Ishikawa (cell line): ENCODE measurements at regions not wholly inside any gene's neighbourhood (a gene's known extent, or its start where the extent isn't known, plus 50 kb on each side); places are given as distances from the start of the nearest gene placed in this dataset.

Source experiments
- CEBPB ChIP-seq: IDR thresholded peaks from 2 replicates; pipeline ENCODE4 v1.6.1; 2012
- CREB1 ChIP-seq: IDR thresholded peaks from 2 replicates; pipeline ENCODE4 v1.6.1; 2012; ENCODE audit warnings: low read depth
- EGR1 ChIP-seq: IDR thresholded peaks from 2 replicates; pipeline ENCODE4 v1.6.1; 2012
- EP300 ChIP-seq: IDR thresholded peaks from 2 replicates; pipeline ENCODE4 v1.6.1; 2012; ENCODE audit warnings: borderline replicate concordance
- FOXM1 ChIP-seq: IDR thresholded peaks from 2 replicates; pipeline ENCODE4 v1.6.1; 2012; ENCODE audit warnings: low read depth, borderline replicate concordance
- MAX ChIP-seq: IDR thresholded peaks from 2 replicates; pipeline ENCODE4 v1.6.1; 2012
- RAD21 ChIP-seq: IDR thresholded peaks from 2 replicates; pipeline ENCODE4 v1.6.1; 2012; ENCODE audit warnings: low read depth
- REST ChIP-seq: IDR thresholded peaks from 2 replicates; pipeline ENCODE4 v1.6.1; 2012; ENCODE audit warnings: low read depth, mild to moderate bottlenecking
- TCF12 ChIP-seq: IDR thresholded peaks from 2 replicates; pipeline ENCODE4 v1.6.1; 2012; ENCODE audit warnings: low read depth
- TEAD4 ChIP-seq: IDR thresholded peaks from 2 replicates; pipeline ENCODE4 v1.6.1; 2012
- USF1 ChIP-seq: IDR thresholded peaks from 2 replicates; pipeline ENCODE4 v1.6.1; 2012
- YY1 ChIP-seq: IDR thresholded peaks from 2 replicates; pipeline ENCODE4 v1.6.1; 2012; ENCODE audit warnings: low read depth
- ZBTB7A ChIP-seq: IDR thresholded peaks from 2 replicates; pipeline ENCODE4 v1.6.1; 2012; ENCODE audit warnings: low read depth

GRCh38 chr11:25981998-25982397 lies 349.9 kb upstream of the ANO3 start:
- TF ChIP-seq RAD21 (peak; percentile 81), ZBTB7A (no peak), REST (no peak)

GRCh38 chr11:25983280-25983679 lies 348.6 kb upstream of the ANO3 start:
- TF ChIP-seq YY1: no peak

DNA sequence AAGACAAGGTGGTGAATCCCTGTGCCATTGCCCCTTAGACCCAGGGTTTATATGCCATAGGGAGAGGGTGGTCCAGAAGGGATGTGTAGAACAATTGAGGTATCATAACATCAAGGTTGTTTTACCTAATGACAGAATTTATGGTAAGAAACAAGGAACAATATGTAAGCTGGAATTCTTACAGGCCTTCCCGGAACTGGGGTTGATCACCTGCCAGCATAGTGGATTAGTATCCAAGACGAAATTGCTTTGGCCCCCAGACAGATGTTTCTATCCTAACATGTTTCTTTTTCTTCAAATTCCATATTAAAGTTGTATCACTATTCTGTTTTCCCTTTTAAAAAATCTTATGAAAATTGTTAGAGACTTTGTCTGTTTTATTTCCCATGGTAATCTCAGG lies 343.8 kb upstream of the ANO3 start:
- TF ChIP-seq REST (no peak), FOXM1 (no peak), EP300 (no peak), TEAD4 (no peak)

DNA sequence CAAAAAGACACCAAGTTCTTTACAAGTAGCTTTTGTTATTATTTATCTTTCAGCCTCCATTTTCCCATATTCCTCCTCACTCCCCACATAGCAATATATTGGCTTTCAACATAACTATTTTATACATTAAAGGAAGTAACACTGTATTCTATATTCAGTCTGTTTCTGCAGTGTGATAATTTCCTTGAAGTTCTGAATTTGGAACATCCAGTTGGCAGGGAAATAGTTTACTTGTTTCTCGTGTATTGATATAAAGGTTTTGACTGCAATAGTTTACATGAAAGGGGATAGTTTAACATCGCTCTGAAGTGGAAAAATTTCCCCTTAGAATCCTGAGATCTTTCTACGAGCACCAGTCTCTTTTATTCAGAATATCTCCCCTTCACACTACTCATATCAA lies 341.5 kb upstream of the ANO3 start:
- TF ChIP-seq ZBTB7A (no peak), REST (no peak), MAX (no peak), FOXM1 (no peak)

- TF ChIP-seq EGR1: no peak
- no peak for TF ChIP-seq EP300
- TF ChIP-seq ZBTB7A: no peak
- TF ChIP-seq CREB1: no peak
- no peak for TF ChIP-seq TCF12
Observed at GRCh38 chr11:25991476-25991875, 340.5 kb upstream of the ANO3 start.

DNA sequence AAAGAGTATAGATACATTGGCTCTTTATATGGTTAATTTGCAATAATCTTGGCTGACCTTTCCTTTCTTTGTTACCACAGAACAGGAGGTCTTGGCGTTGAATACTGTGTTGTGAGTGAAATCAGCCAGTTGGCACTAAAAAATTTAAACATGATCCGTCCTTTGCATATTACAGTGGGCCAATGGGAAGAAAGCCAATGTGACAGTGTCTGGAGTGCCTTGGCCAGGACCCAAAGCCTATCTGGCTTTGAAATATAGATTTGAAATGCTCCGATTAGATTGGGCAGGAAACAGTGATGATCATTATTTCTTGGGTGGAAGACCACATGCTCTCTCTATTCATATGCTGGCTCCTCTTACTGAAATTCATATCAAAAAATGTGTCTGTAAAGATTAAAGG lies 339.6 kb upstream of the ANO3 start:
- TF ChIP-seq RAD21 (no peak), CEBPB (no peak), TCF12 (no peak), USF1 (no peak), EP300 (no peak)

- TF ChIP-seq REST (no peak), CEBPB (no peak), FOXM1 (no peak), TCF12 (no peak), CREB1 (no peak)
Observed at GRCh38 chr11:25993016-25993415, 338.9 kb upstream of the ANO3 start.
